GM21381 (cell line): ENCODE measurements at regions not wholly inside any gene's neighbourhood (a gene's known extent, or its start where the extent isn't known, plus 50 kb on each side); places are given as distances from the start of the nearest gene placed in this dataset.
"Not testable (repeated sequence)": the region's sequence is repeated elsewhere in the genome, so short reads cannot be mapped to it uniquely, and the experiment has no call there.

ENCODE experiments used
- ATAC-seq: cut with Tn5 transposase; IDR thresholded peaks from one replicate; pipeline ENCODE4 v1.9.1; 2021; ENCODE audit warnings: mild to moderate bottlenecking, moderate library complexity; ENCODE audit not compliant: unreplicated experiment

DNA sequence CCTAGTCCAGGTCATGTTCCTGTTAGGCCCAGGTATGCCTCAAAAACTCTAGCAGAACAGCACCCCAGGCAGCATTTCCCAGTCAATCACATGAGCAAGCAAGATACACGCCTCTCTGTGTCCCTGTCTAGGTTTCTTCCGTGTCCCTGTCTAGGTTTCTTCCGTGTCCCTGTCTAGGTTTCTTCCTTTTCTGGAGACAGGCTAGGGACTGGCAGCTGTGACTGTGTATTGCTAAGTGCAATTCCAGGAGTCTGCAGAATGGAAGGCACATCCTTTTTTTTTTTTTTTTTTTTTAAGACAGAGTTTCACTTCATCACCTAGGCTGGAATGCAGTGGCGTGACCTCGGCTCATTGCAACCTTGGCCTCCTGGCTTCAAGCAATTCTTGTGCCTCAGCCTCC is 77.6 kb downstream of the SETD4 start:
- ATAC-seq = no peak

DNA sequence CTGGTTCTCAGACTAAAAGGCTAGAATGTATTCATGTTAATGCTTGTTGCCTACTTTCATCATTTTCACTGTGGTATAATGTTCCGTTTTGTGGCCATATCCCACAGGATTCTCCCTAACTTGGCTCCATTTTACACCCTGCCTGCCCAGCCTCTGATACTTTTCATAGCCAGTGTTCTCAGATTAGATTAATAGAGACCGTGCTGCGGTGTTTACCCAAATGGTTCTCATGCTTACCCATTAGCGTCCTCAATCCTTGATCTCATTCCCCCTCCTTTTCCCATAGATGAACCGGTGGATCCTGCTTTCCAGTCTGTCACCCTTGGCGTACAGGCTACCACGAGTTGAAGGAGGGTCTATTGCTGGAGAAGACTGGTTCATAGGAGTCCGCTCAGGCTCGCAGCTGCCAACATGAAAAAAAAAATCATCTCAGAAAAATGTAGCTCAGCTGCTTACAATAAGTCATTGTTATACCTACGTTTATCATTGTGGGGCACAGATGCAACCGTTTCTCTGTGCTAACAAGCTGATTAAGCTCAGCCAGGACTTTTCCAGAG is 78.7 kb downstream of the SETD4 start:
- no peak for ATAC-seq

DNA sequence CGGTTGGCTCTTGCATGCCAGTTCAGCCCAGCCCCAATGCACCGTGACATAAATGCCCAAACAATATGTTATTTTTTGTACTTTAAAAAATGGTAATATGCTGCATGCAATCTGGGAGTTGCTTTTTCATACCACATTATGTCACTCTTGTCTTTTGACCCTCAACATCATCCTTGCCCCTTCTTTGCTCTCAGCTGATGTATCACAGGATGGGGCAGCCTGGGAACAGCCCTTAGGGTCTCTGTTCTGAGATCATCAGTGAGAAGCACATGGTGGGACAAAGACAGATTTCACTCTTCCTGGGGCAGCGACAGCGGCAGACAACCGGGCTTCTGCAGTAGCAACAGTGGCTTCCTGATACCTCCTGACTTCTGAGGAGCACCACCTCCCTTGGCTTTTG is 79.5 kb downstream of the SETD4 start:
- ATAC-seq = no peak

DNA sequence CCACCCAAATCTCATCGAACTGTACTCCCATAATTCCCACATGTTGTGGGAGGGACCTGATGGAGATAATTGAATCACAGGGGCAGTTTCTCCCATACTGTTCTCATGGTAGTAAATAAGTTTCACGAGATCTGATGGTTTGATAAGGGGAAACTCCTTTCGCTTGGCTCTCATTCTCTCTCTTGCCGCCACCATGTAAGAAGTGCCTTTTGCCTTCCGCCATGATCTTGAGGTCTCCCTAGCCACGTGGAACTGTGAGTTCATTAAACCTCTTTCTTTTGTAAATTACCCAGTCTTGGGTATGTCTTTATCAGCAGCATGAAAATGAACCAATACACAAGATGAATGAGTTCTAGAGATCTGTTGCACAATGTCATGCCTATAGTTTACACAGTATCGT is 82.5 kb downstream of the SETD4 start:
- ATAC-seq = not testable (repeated sequence)

DNA sequence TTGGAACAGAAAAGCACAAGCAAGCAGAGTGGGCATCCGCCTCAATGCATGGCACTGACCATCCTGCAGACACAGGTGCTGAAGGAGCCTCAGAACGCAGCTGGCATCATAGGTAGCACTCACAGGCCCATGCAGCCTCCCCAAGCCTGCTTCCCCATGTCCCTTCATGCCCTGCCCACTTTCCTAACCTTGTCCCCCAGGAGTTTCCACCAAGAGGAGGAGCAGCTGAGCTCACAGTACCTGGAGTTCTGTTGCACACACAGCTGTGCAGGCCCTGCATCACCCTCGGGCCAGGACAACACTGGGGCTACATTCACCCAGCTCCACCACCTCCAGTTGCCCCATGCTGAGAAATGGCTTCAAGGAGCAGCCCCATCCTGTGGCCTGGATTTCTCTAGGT is 83.4 kb downstream of the SETD4 start:
- ATAC-seq = no peak

DNA sequence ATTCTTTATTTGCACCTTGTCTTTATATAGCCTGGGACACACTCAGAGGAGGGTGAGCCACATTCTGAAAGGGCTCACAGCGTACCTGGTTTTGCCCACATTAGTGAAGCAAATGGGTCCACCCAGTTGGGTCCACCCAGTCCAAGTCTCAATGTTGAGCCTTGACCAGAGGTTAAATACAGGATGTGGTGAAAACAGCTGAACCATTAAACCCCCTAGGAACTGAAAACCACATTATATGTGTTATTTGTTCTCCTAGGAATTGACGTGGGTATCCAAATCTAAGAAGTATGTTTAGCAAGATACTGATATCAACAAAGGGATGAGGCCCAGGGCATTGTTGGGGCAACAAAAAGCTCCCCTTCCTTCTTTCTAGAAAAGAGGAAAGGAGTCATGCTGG is 83.8 kb downstream of the SETD4 start:
- no peak for ATAC-seq

DNA sequence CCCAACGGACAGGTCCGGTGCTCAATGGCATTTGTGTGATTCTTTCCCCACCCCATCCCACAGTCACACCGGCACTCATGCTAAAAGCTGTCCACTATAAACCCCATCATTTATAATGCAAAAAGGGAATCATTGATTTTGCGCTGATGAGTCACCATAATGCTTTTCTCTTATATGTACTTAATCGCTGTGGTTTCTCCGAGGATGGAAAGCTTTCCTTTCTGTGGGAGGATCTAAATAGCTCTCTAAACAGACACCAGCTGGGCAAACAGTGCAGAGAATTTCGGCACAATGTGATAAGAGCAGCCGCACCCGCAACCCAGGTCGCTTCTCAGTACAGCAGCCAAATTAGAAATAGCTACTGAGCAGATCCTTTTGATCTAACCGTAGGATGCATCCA is 85.6 kb downstream of the SETD4 start:
- ATAC-seq = no peak

DNA sequence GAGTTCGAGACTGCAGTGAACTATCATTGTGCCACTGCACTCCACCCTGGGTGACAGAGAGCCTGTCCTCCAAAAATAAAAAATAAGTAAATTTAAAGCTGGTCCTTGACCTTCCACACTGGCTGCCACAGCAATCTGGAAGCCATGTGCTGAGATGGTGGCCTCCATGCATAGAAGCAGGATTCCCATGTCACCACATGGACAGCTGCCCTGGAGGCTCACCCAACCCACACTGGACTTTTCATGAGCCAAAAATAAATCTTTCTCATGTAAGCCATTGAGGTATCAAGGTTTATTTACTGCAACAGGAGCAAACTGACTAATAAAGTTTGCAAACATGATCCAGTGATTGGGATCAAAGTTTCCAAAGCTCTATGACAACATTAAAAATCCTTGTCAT is 88.5 kb downstream of the SETD4 start:
- ATAC-seq = no peak

DNA sequence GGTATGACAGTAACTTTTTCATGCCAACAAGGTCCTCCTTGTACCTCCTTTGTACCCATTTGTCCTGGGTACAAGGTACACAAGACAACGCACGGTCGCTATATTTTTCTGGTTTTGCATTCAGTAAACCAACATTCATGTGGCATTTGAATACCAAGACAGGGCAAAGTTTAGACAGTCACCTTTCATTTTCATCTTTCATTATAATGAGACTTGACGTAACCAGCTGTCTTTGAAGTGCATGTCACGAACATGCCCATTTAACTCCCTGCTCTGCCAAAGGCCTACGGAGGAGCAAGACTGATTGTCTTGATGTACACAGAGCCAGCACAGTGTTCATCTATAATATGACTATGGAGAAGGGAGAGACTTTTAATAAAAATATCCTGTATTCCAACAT is 91.0 kb downstream of the SETD4 start:
- no peak for ATAC-seq

DNA sequence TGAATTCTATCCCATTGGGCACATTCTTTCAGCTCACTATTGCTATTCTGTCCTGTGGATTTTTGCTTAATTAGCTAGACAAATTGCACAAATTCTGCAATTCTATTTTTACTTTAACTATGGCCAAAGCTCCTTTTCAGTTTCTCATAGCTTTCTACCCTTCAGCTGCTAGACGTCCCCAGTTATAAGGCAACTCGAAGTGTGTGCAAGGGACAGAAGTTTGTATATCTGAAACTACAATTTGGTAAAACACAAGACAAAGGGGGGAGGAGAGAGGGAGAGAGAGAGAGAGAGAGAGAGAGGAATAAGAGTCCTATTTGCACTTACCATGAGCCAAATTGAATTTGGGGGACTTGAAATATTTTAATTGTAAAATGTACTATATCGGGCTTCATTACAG is 91.8 kb downstream of the SETD4 start:
- no peak for ATAC-seq

DNA sequence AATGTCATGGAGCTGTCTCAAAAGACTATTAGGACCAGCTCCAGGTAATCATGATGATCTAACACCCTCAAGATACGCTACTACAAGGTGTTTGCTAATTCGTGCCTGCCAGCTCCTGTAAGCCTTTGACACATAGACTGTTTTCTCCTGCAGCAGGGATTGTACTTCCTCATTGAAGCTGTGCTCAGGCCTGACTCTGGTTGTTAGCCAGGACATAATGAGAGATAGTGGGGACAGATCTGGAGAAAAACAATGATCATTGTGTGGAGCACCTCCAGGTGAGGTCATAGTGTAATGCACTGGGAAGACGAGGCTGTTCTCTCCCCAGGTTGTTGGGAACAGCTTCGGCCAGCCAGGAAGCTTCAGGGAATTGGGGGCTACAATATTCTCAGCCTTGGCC is 94.6 kb downstream of the SETD4 start:
- ATAC-seq = no peak

DNA sequence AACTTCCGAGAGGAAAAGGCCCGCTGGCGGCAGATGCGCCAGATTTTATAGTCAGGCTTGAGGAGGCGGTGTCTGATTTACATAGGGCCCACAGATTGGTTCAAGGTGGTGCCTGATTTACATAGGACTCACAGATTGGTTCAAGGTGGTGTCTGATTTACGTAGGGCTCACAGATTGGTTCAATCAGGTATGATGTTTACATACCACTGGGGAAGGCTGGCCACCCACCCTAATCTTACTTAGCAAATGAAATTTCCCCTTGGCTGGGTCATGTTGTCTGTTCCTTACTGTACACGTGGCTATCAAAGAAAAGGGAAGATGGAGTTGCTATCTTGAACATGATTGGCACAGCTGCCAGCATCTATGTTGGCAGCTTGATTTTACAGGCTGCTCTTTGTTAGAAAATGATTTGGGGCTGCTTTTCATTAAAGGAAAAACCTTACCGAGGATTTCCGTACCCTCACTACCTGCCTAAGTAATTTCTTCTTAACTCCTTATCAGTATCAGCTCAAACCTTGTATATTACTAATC is 96.3 kb downstream of the SETD4 start:
- ATAC-seq = no peak

DNA sequence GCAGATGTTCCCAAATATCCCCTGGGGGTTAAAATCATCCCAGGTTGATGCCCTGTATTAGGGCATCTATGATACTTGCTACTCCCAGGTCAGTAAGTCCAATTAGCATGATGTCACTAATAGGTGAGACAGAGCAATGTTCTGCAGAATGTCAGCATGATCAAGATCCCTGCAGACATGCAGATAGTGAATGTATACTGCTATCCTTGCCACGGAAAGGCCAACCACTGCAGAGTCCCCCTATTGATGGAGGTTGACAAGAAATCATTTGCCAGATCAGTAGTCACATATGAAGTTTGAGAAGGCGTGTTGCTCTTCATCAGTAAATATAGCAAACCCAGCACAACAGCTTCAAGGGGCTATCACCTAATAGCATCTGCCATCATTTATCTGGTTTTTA is 97.4 kb downstream of the SETD4 start:
- no peak for ATAC-seq

DNA sequence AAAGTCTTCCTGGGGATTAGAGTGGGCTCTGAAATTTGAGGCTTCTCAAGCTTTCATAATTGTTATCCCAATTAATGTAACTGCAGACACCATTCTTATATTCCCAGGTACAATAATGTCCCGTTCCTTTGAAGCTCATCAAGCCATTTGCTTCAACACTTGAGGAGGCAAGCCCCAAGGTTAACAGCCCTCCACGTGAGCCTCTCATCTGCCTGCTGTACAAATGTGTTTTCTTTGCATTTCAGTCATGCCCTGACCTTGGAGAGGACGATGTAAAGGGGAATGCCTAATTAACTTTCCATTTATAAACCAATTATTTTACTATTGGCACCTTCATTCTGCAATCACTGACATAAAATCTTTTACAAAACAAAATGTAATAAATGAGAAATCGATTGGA is 106.3 kb downstream of the SETD4 start:
- no peak for ATAC-seq

DNA sequence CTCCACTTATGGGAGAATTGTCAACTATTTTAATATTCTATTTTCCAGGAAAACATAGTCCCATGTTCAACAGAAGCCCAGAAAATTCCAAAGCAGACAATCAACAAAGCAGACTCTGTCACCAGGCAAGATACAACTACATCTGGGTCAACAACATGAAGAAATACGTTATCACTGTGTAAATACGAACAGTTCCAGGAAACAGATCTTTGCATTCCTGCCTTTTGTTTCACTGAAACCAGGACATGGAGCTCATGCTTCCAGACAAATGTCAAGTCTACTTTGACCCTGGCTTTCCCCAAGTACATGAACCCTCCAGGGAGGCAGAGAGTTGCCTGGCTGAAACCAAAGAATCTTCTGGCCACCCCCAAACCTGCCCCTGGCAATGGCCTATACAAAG is 106.7 kb downstream of the SETD4 start:
- ATAC-seq = no peak

DNA sequence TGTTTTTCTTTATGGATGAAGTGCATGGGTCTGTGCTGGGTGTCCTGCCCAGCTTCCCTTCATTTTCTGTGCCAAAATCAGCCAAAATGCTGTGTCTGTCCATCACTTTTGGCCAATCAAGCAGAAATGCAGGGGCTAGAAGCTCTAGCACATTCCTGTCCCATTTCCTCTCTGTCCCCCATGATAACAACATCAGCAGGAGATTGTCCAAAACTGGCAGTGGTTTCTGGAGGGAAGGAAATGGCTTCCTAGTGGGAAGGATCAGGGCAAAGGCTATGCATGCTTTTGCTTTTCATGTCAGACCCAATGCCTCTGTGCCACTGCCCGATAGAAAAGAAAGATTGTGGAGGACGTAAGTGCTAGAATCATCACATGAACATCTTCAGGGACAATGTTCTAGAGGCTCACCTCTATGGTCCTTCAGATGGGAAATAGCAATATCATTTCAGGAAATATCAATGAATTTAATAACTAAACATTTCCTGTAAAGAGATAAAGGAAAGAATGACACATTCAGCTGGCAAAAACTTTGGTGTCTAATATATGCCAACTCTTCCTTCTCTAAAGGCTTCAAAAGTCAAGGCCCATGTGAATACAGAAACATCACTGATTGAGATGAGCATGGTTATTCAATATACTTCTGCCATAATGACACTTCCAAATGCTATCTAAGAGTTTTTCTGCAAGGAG is 107.5 kb downstream of the SETD4 start:
- no peak for ATAC-seq

DNA sequence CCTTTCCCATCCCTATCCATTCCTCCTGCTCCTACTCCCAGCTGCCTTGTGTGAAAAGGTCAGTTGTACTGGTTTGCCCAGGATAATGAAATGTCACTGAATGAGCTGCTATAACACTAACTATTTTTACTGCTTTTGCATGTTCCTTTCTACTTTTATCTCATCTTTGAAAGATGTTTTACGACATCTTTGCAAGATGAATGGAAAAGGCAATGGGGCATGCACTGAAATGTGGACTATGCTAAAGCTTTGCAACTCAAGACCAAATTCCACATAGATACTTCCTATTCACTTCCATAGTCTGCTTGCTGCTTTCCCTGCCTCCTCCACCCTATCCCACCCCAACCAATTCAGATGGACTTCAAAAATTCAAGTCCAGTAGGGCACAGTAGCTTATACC is 111.3 kb downstream of the SETD4 start:
- ATAC-seq = no peak

DNA sequence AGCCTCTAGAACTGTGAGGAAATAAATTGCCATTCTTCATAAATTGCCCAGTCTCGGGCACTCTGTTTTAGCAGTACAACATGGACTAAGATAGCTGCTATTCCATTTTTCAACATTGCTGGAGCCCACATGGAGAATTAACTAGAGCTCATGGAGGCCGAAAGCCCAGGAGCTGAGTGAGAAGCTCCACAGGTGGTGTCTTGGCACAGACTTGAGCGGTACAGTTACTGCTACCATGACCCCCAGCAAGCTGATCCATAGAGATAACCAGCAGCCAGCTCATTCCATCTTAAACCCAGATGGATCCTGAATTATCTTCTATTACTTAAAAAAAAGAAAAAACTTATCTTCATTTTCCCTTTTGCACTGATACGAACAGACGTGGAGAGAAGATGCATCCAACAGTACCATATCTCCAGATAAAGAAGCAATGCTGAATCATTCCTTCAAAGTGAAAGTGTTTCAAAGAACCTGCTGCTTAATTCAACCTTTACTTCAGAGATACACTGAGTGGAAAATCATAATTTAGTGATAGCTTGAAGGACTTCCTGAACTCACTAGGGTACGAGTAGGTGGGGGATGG is 115.1 kb downstream of the SETD4 start:
- ATAC-seq = no peak

DNA sequence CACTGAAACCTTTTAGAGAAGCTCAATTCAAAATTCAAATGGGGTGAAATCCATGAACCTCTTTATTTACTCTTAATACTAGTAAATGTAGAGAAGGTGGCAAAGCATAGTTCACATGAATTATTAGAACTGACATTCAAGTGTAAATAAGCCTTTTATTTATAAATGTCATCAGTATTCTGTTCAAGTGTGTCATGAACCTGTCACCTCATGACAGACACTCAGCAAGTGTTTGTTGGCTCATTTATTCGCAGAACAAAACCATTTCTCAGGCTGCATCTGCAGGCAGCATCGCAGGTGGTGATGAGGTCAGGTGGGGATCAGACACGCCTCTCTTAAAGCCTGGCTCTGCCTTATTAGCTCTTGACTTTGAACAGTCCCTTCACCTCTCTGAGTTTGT is 116.6 kb downstream of the SETD4 start:
- ATAC-seq = no peak

DNA sequence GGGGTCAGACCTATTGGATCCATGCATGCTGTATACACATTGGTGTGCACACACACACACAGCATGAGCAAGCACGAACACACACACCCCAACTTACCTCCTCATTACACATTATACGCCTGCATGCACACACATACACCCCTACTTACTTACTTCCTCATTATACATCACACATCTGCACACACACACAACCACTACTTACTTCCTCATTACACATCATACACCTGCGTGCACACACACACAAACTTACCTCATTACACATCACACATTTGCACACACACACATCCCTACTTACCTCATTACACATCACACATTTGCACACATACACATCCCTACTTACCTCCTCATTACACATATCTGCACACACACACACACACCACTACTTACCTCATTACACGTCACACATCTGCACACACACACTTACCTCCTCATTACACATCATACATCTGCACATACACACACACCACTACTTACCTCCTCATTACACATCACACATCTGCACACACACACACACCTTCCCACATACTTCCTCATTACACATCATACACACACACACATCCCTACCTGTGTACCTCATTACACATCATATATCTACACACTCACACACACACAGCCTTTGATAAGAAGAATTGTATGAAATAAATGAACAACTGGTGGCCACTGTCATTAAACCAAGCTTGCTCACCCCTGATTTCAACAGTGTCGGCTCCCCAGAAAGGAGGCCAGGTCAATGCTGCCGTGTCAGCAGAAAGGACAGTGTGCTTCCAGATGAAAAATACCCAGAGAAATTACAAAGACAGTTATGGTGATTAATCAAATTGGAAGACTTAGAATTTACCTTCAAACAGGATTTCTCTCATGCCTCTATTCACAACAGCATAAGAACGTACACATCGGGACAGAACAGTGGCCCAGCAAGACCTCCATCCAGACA is 117.8 kb downstream of the SETD4 start:
- no peak for ATAC-seq
